ENCODE measurements at regions not wholly inside any gene's neighbourhood (a gene's known extent, or its start where the extent isn't known, plus 50 kb on each side); places are given as distances from the start of the nearest gene placed in this dataset.

DNA sequence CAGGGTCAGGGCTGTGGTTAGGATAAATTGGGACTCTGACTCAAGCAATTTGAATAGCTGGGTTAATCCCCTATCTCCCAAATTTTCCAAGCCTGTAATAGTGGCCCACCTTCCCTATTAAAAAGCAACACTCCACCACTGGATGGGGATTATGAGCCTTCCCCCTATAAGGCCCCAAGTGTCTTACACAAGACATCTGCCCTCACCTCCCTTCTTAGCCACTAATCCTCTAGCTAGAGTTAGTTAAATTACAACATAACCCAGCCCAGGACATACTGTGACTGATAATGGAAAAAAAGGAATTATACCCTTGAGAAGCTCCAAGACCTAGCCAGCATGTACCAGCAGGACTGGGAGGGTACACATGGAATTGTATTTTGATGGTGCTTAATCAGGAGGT, 190.4 kb downstream of the NRP2 start:
- FAIRE-seq (no peak), DNase-seq (ENCODE audit: low read depth in 1 of 2, low spot score in 1 of 2) (no peak), ATAC-seq (no peak)
- no peak for TF ChIP-seq HEYL (CRISPR knock-in tag; IDR thresholded peaks at IDR 0.05)
- no peak for TF ChIP-seq POLR2A (IDR thresholded peaks at IDR 0.05; ENCODE audit: low read length)
- TF ChIP-seq EHMT2 (IDR thresholded peaks at IDR 0.05; ENCODE audit: low read depth) = no peak
- TF ChIP-seq, protein P1, sequence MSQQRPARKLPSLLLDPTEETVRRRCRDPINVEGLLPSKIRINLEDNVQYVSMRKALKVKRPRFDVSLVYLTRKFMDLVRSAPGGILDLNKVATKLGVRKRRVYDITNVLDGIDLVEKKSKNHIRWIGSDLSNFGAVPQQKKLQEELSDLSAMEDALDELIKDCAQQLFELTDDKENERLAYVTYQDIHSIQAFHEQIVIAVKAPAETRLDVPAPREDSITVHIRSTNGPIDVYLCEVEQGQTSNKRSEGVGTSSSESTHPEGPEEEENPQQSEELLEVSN (IDR thresholded peaks at IDR 0.05; ENCODE audit: borderline replicate concordance, low read depth) = no peak
- no peak for TF ChIP-seq FOXS1 (CRISPR knock-in tag; IDR thresholded peaks at IDR 0.05)
- no peak for TF ChIP-seq BHLHE40 (IDR thresholded peaks at IDR 0.05; ENCODE audit: low read depth, low read length)
- TF ChIP-seq POLR2AphosphoS2 (conservative IDR thresholded peaks at IDR 0.05; ENCODE audit: low read length) = no peak
- TF ChIP-seq RNF2 (IDR thresholded peaks at IDR 0.05; ENCODE audit: borderline replicate concordance, low read depth) = no peak
- TF ChIP-seq, protein P2, sequence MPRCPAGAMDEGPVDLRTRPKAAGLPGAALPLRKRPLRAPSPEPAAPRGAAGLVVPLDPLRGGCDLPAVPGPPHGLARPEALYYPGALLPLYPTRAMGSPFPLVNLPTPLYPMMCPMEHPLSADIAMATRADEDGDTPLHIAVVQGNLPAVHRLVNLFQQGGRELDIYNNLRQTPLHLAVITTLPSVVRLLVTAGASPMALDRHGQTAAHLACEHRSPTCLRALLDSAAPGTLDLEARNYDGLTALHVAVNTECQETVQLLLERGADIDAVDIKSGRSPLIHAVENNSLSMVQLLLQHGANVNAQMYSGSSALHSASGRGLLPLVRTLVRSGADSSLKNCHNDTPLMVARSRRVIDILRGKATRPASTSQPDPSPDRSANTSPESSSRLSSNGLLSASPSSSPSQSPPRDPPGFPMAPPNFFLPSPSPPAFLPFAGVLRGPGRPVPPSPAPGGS (IDR thresholded peaks at IDR 0.05) = no peak
- TF ChIP-seq, protein P3, sequence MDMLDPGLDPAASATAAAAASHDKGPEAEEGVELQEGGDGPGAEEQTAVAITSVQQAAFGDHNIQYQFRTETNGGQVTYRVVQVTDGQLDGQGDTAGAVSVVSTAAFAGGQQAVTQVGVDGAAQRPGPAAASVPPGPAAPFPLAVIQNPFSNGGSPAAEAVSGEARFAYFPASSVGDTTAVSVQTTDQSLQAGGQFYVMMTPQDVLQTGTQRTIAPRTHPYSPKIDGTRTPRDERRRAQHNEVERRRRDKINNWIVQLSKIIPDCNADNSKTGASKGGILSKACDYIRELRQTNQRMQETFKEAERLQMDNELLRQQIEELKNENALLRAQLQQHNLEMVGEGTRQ (IDR thresholded peaks at IDR 0.05) = no peak
- TF ChIP-seq, protein P4, sequence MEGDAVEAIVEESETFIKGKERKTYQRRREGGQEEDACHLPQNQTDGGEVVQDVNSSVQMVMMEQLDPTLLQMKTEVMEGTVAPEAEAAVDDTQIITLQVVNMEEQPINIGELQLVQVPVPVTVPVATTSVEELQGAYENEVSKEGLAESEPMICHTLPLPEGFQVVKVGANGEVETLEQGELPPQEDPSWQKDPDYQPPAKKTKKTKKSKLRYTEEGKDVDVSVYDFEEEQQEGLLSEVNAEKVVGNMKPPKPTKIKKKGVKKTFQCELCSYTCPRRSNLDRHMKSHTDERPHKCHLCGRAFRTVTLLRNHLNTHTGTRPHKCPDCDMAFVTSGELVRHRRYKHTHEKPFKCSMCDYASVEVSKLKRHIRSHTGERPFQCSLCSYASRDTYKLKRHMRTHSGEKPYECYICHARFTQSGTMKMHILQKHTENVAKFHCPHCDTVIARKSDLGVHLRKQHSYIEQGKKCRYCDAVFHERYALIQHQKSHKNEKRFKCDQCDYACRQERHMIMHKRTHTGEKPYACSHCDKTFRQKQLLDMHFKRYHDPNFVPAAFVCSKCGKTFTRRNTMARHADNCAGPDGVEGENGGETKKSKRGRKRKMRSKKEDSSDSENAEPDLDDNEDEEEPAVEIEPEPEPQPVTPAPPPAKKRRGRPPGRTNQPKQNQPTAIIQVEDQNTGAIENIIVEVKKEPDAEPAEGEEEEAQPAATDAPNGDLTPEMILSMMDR (IDR thresholded peaks at IDR 0.05) = no peak
- TF ChIP-seq, protein P5, sequence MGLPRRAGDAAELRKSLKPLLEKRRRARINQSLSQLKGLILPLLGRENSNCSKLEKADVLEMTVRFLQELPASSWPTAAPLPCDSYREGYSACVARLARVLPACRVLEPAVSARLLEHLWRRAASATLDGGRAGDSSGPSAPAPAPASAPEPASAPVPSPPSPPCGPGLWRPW (IDR thresholded peaks at IDR 0.05) = no peak
- TF ChIP-seq CHD4 (IDR thresholded peaks at IDR 0.05; ENCODE audit: borderline replicate concordance) = no peak
- no peak for TF ChIP-seq FOSL2 (IDR thresholded peaks at IDR 0.05)
- no peak for TF ChIP-seq FOSL2 (CRISPR knock-in tag; IDR thresholded peaks at IDR 0.05)
- TF ChIP-seq, protein P6, sequence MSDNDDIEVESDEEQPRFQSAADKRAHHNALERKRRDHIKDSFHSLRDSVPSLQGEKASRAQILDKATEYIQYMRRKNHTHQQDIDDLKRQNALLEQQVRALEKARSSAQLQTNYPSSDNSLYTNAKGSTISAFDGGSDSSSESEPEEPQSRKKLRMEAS (IDR thresholded peaks at IDR 0.05) = no peak
- TF ChIP-seq HOXB13 (CRISPR knock-in tag; IDR thresholded peaks at IDR 0.05; ENCODE audit: low read depth) = no peak
- no peak for TF ChIP-seq ZC3H11A (IDR thresholded peaks at IDR 0.05)
- TF ChIP-seq NFE2L2 (conservative IDR thresholded peaks at IDR 0.05; ENCODE audit: low read length) = no peak
- TF ChIP-seq EP300 (IDR thresholded peaks at IDR 0.05) = no peak
- ChIA-PET CTCF (no interaction called here), POLR2A (no interaction called here)
- Histone ChIP-seq H3K27ac (no peak overlapping the region), H3K9me3 (0 out of 3 replicates have a peak, but pooled peaks cover 4% of the 10 kb centered on the region), H3K4me3 (no peak overlapping the region), H3K4me2 (no peak overlapping the region), H3K4me1 (no peaks in the 10 kb centered on the region)

DNA sequence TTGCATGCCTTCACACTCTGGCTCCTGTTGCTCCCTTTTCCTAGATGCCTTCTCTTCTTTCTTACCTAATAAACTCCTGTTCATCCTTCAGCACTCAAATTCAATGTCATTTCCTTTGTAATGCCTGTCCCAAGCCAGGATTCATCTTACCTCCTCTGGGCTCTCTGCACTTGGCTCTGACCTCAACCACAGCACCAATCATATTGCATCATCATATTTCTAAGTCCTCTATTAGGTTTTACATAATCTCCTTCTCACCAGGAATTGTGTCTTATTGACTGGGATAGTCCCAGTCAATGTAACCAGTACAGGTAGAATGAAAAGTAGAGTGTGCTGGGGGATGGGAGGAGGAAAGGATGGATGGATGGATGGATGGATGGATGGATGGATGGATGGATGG, 187.1 kb downstream of the NRP2 start:
- no peak overlapping the region for H3K27ac ChIP-seq
- no peaks in the 10 kb centered on the region for H3K4me1 ChIP-seq
- ATAC-seq (no peak), DNase-seq (ENCODE audit: low read depth in 1 of 2, low spot score in 1 of 2) (no peak), FAIRE-seq (no peak)
- H3K9me3 ChIP-seq = 0 out of 3 replicates have a peak, but pooled peaks cover 1% of the 10 kb centered on the region
- POLR2A ChIA-PET = no interaction called here
- CTCF ChIA-PET = no interaction called here
- no peak overlapping the region for H3K4me3 ChIP-seq
- no peak overlapping the region for H3K4me2 ChIP-seq
- TF ChIP-seq ZSCAN20 (CRISPR knock-in tag; IDR thresholded peaks at IDR 0.05) (no peak), NFE2L2 (conservative IDR thresholded peaks at IDR 0.05; ENCODE audit: low read length) (no peak), SMC3 (IDR thresholded peaks at IDR 0.05) (no peak), KDM5A (IDR thresholded peaks at IDR 0.05) (no peak), GATA3 (IDR thresholded peaks at IDR 0.05; ENCODE audit: borderline replicate concordance) (no peak), FOXS1 (CRISPR knock-in tag; IDR thresholded peaks at IDR 0.05) (no peak), HDAC2 (IDR thresholded peaks at IDR 0.05) (no peak), JUN (IDR thresholded peaks at IDR 0.05) (no peak), TP53 (CRISPR knock-in tag; IDR thresholded peaks at IDR 0.05) (no peak), HEYL (CRISPR knock-in tag; IDR thresholded peaks at IDR 0.05) (no peak), MAZ (IDR thresholded peaks at IDR 0.05; ENCODE audit: borderline replicate concordance, low read depth, low read length) (no peak), ZFP36 (IDR thresholded peaks at IDR 0.05; ENCODE audit: borderline replicate concordance, partially characterized antibody) (no peak)
- TF ChIP-seq, protein P6 (IDR thresholded peaks at IDR 0.05) = no peak
- TF ChIP-seq, protein P2 (IDR thresholded peaks at IDR 0.05) = no peak
- TF ChIP-seq, protein P7, sequence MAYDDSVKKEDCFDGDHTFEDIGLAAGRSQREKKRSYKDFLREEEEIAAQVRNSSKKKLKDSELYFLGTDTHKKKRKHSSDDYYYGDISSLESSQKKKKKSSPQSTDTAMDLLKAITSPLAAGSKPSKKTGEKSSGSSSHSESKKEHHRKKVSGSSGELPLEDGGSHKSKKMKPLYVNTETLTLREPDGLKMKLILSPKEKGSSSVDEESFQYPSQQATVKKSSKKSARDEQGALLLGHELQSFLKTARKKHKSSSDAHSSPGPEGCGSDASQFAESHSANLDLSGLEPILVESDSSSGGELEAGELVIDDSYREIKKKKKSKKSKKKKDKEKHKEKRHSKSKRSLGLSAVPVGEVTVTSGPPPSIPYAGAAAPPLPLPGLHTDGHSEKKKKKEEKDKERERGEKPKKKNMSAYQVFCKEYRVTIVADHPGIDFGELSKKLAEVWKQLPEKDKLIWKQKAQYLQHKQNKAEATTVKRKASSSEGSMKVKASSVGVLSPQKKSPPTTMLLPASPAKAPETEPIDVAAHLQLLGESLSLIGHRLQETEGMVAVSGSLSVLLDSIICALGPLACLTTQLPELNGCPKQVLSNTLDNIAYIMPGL (CRISPR knock-in tag; IDR thresholded peaks at IDR 0.05; ENCODE audit: borderline replicate concordance) = no peak
- TF ChIP-seq, protein P8, sequence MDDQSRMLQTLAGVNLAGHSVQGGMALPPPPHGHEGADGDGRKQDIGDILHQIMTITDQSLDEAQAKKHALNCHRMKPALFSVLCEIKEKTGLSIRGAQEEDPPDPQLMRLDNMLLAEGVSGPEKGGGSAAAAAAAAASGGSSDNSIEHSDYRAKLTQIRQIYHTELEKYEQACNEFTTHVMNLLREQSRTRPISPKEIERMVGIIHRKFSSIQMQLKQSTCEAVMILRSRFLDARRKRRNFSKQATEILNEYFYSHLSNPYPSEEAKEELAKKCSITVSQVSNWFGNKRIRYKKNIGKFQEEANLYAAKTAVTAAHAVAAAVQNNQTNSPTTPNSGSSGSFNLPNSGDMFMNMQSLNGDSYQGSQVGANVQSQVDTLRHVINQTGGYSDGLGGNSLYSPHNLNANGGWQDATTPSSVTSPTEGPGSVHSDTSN (IDR thresholded peaks at IDR 0.05) = no peak

Data from A549 (cell line).